ENCODE measurements at regions not wholly inside any gene's neighbourhood (a gene's known extent, or its start where the extent isn't known, plus 50 kb on each side); places are given as distances from the start of the nearest gene placed in this dataset.

DNA sequence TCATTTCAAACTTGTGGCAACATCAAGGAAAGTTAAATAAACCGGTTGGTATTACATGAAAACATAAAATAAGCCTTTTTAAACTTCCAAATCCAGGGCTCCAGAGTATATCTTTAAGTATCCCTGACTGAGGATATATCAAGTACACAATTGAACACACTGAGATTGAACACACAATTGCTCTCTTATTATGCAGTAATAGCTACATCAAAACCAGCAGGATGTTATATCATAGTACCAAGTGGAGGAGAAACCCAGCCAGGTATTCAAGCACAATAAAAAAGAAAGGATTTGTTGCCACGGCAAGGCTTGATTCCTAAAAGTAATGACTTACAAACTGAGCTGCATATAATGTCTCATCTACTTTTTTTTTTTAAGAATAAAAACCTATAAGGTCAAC, 605.8 kb downstream of the SPOCK3 start:
- Histone ChIP-seq H3K27me3 (no peaks in the 10 kb centered on the region), H3K4me3 (ENCODE audit: low read depth, low read length) (no peak overlapping the region), H3K4me1 (no peaks in the 10 kb centered on the region), H3K36me3 (no peaks in the 10 kb centered on the region), H3K9me3 (no peaks in the 10 kb centered on the region)
- no peak for TF ChIP-seq CTCF (IDR thresholded peaks at IDR 0.05; ENCODE audit: low read depth, low read length)
- no peak for DNase-seq

GRCh38 chr4:166635367-166635766, 598.9 kb downstream of the SPOCK3 start:
- no peaks in the 10 kb centered on the region for H3K9me3 ChIP-seq
- no peaks in the 10 kb centered on the region for H3K27me3 ChIP-seq
- TF ChIP-seq CTCF (IDR thresholded peaks at IDR 0.05; ENCODE audit: low read depth, low read length), result no peak
- no peaks in the 10 kb centered on the region for H3K36me3 ChIP-seq
- no peak for DNase-seq
- H3K4me3 ChIP-seq (ENCODE audit: low read depth, low read length), result no peak overlapping the region
- H3K4me1 ChIP-seq, result no peaks in the 10 kb centered on the region

DNA sequence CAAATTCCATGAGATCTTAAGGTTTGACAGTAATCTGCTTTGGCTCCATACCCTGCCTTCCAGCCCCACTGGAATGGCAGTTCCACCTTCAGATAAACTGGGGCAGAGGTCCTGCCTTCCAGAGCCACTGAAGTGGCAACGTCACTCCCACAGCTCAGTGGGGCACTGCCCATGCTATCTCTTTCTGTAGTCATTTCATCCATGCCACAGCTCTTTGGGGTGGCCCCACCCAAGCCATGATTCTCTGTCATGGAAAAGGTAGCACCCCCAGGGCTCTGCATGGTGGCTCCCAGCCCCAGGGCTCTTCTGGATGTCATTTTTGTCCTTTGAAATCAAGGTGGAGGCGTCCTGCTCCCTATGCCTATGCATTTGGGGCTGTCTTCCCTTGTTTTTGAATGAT, 596.5 kb downstream of the SPOCK3 start:
- Histone ChIP-seq H3K27me3 (no peaks in the 10 kb centered on the region), H3K9me3 (no peaks in the 10 kb centered on the region), H3K4me3 (ENCODE audit: low read depth, low read length) (no peak overlapping the region), H3K4me1 (peaks cover 2% of the 10 kb centered on the region; the same call in 1 of the 2 replicates), H3K36me3 (no peaks in the 10 kb centered on the region)
- no peak for DNase-seq
- no peak for TF ChIP-seq CTCF (IDR thresholded peaks at IDR 0.05; ENCODE audit: low read depth, low read length)

DNA sequence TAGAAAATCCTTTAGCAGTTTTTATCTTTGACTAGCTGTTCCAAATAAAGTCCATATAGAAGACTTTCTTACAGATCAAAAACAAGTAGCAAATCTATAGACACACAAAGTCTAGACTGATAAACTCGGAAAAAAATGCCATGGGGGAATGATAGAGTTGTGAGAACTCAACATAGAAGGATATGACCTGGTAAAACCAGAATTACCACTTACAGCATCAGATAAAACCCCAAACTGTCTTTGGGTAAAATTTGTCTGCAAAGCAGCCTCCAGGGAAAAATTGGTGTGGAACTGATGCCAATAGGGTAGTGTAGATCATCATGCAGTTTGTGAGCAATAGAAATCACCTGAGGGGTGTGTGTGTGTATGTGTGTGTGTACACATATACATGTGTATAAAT, 579.1 kb downstream of the SPOCK3 start:
- H3K9me3 ChIP-seq, result no peaks in the 10 kb centered on the region
- no peaks in the 10 kb centered on the region for H3K36me3 ChIP-seq
- H3K27me3 ChIP-seq, result no peaks in the 10 kb centered on the region
- no peak overlapping the region for H3K4me3 ChIP-seq (ENCODE audit: low read depth, low read length)
- no peaks in the 10 kb centered on the region for H3K4me1 ChIP-seq
- no peak for TF ChIP-seq CTCF (IDR thresholded peaks at IDR 0.05; ENCODE audit: low read depth, low read length)
- no peak for DNase-seq

DNA sequence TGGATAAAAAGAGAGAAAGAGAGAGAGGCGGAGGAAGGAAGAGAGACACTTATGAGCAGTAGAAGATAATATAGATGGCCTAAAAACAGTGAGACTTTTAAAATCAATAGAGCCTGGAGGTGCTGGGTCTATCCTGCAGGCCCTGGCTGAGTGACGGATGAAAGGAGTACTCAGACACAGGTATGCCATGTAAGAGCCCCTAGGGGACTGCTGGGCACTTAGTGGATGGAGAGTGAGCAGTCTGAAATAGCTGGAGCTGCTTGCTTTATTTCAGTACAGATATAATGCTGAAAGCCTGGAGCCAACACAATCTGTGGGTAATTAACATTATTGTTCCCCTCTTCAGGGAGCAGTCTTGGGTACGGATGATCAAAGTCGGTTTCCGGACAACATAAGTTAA, 578.6 kb downstream of the SPOCK3 start:
- no peak for TF ChIP-seq CTCF (IDR thresholded peaks at IDR 0.05; ENCODE audit: low read depth, low read length)
- H3K36me3 ChIP-seq, result no peaks in the 10 kb centered on the region
- no peak for DNase-seq

DNA sequence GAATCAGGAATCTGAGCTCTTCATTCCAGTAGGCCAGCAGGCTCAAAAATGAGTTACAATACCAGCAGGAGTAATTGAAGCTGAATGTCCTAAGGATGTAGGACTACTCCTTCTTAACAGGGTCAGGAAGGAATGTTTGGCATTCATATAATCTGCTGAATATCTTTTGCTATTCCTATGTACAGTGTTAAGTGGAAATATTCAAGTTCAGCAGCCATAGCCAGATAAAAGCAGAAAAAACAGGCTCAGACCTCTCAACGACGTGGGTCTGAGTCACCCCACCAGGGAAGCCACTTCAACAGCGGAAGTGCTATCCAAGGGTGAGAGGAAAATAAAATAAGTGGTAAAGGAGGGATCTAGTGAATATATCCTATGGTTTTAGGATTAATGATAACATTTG, 577.0 kb downstream of the SPOCK3 start:
- Histone ChIP-seq H3K9me3 (no peaks in the 10 kb centered on the region), H3K4me3 (ENCODE audit: low read depth, low read length) (no peak overlapping the region), H3K36me3 (no peaks in the 10 kb centered on the region), H3K4me1 (no peaks in the 10 kb centered on the region), H3K27me3 (no peaks in the 10 kb centered on the region)
- DNase-seq, result no peak
- TF ChIP-seq CTCF (IDR thresholded peaks at IDR 0.05; ENCODE audit: low read depth, low read length), result no peak

More for the DNA sequence above, 578.6 kb downstream of the SPOCK3 start:
- H3K4me3 ChIP-seq (ENCODE audit: low read depth, low read length), result no peak overlapping the region
- no peaks in the 10 kb centered on the region for H3K9me3 ChIP-seq
- H3K27me3 ChIP-seq, result no peaks in the 10 kb centered on the region
- no peaks in the 10 kb centered on the region for H3K4me1 ChIP-seq

All from BE2C (cell line).